Neural cell (in vitro differentiated cells): ENCODE measurements at regions not wholly inside any gene's neighbourhood (a gene's known extent, or its start where the extent isn't known, plus 50 kb on each side); places are given as distances from the start of the nearest gene placed in this dataset.

Experiments
- H2AFZ ChIP-seq: fragments of 200-600, 300-800 bp; sonication (generic), shearing (Covaris generic); 2 replicates; pipeline ENCODE4 v1.6.0; 2014; ENCODE audit warnings: low read depth, mild to moderate bottlenecking, antibody characterized with exemption, low read length, moderate library complexity
- H3F3A ChIP-seq: fragments of 200-600 bp; shearing (Covaris generic); 2 replicates; pipeline ENCODE4 v1.6.1; 2016; ENCODE audit warnings: mild to moderate bottlenecking, moderate library complexity, mixed read lengths, antibody characterized with exemption, low read length; ENCODE audit not compliant: insufficient read depth, poor library complexity, severe bottlenecking
- H3K27ac ChIP-seq: fragments of 200-600, 300-800 bp; sonication (generic), shearing (Covaris generic); 2 replicates; pipeline ENCODE4 v1.5.1; 2014; ENCODE audit warnings: mild to moderate bottlenecking, low read length, moderate library complexity
- H3K27me3 ChIP-seq: fragments of 300-800, 200-600 bp; sonication (generic), shearing (Covaris generic); 2 replicates; pipeline ENCODE4 v1.6.0; 2014; ENCODE audit warnings: mild to moderate bottlenecking, low read depth, low read length, moderate library complexity; ENCODE audit not compliant: insufficient read depth
- H3K36me3 ChIP-seq: fragments of 300-800, 200-600 bp; sonication (generic), shearing (Covaris generic); 2 replicates; pipeline ENCODE4 v1.5.1; 2014; ENCODE audit warnings: mild to moderate bottlenecking, antibody characterized with exemption, low read length, moderate library complexity; ENCODE audit not compliant: insufficient read depth
- H3K4me2 ChIP-seq: fragments of 300-800, 200-600 bp; sonication (generic), shearing (Covaris generic); 2 replicates; pipeline ENCODE4 v1.6.0; 2014; ENCODE audit warnings: mild to moderate bottlenecking, low read length
- H3K4me3 ChIP-seq: fragments of 300-800, 200-600 bp; sonication (generic), shearing (Covaris generic); 2 replicates; pipeline ENCODE4 v1.5.1; 2014; ENCODE audit warnings: mild to moderate bottlenecking, low read length, moderate library complexity
- H3K79me2 ChIP-seq: fragments of 200-600 bp; shearing (Covaris generic); replicated peaks from 2 replicates; pipeline ENCODE4 v1.6.0; 2014; ENCODE audit warnings: mild to moderate bottlenecking, low read length, moderate library complexity; ENCODE audit not compliant: insufficient read depth
- H3K9ac ChIP-seq: fragments of 300-800, 200-600 bp; sonication (generic), shearing (Covaris generic); 2 replicates; pipeline ENCODE4 v1.6.1; 2016; ENCODE audit warnings: mild to moderate bottlenecking, low read length, mixed read lengths
- H3K9me2 ChIP-seq: fragments of 200-600 bp; shearing (Covaris generic); 2 replicates; pipeline ENCODE4 v1.6.1; 2016; ENCODE audit warnings: mild to moderate bottlenecking, low read length, mixed read lengths; ENCODE audit not compliant: insufficient read depth
- H3K9me3 ChIP-seq: fragments of 200-600, 300-800 bp; sonication (generic), shearing (Covaris generic); 2 replicates; pipeline ENCODE4 v1.6.1; 2016; ENCODE audit warnings: mild to moderate bottlenecking, mixed run types, low read length, moderate library complexity, mixed read lengths
- H4K20me1 ChIP-seq: fragments of 200-600 bp; shearing (Covaris generic); 2 replicates; pipeline ENCODE4 v1.6.1; 2016; ENCODE audit warnings: mild to moderate bottlenecking, mixed run types; ENCODE audit not compliant: insufficient read depth
- CTCF ChIP-seq: fragments of 450-650 bp; IDR thresholded peaks from 2 replicates; pipeline ENCODE4 v1.5.1; 2014; ENCODE audit warnings: antibody characterized with exemption, mild to moderate bottlenecking, moderate library complexity; ENCODE audit not compliant: poor library complexity, severe bottlenecking
- EP300 ChIP-seq: fragments of 450-650 bp; conservative IDR thresholded peaks from 2 replicates; pipeline ENCODE4 v1.6.1; 2014; ENCODE audit warnings: antibody characterized with exemption, mild to moderate bottlenecking, moderate library complexity; ENCODE audit not compliant: poor library complexity, severe bottlenecking
- EZH2 ChIP-seq: fragments of 200-600, 300-800 bp; shearing (Covaris generic), sonication (generic); IDR thresholded peaks from 2 replicates; pipeline ENCODE4 v1.6.1; 2014; ENCODE audit warnings: antibody characterized with exemption, low read length, borderline replicate concordance, mild to moderate bottlenecking; ENCODE audit not compliant: insufficient read depth, poor library complexity, severe bottlenecking
- MXI1 ChIP-seq: fragments of 450-650 bp; conservative IDR thresholded peaks from 2 replicates; pipeline ENCODE4 v1.6.1; 2014; ENCODE audit warnings: antibody characterized with exemption, mild to moderate bottlenecking; ENCODE audit not compliant: poor library complexity, severe bottlenecking
- POLR2AphosphoS5 ChIP-seq: IDR thresholded peaks from 2 replicates; pipeline ENCODE4 v1.6.1; 2012
- RAD21 ChIP-seq: fragments of 450-650 bp; conservative IDR thresholded peaks from 2 replicates; pipeline ENCODE4 v1.6.1; 2014; ENCODE audit warnings: antibody characterized with exemption, mild to moderate bottlenecking, moderate library complexity
- REST ChIP-seq: IDR thresholded peaks from 2 replicates; pipeline ENCODE4 v1.6.1; 2012; ENCODE audit warnings: borderline replicate concordance
- SMC3 ChIP-seq: fragments of 450-650 bp; conservative IDR thresholded peaks from 2 replicates; pipeline ENCODE4 v1.6.1; 2014; ENCODE audit warnings: antibody characterized with exemption, mild to moderate bottlenecking, moderate library complexity; ENCODE audit not compliant: poor library complexity
- TAF1 ChIP-seq: IDR thresholded peaks from 2 replicates; pipeline ENCODE4 v1.6.1; 2012; ENCODE audit warnings: low read depth

GRCh38 chr4:63817196-63817865 is 591.9 kb downstream of the TECRL start:
- H2AFZ ChIP-seq, result no peak overlapping the region
- no peaks in the 10 kb centered on the region for H3K27me3 ChIP-seq
- H3K36me3 ChIP-seq, result no peaks in the 10 kb centered on the region
- TF ChIP-seq EZH2, result no peak
- no peak for TF ChIP-seq CTCF
- no peak for TF ChIP-seq RAD21
- no peak for TF ChIP-seq POLR2AphosphoS5
- TF ChIP-seq REST, result no peak
- TF ChIP-seq TAF1, result no peak
- no peaks in the 10 kb centered on the region for H3K79me2 ChIP-seq
- H3K27ac ChIP-seq, result no peak overlapping the region
- no peaks in the 10 kb centered on the region for H4K20me1 ChIP-seq
- no peaks in the 10 kb centered on the region for H3K9me2 ChIP-seq
- no peaks in the 10 kb centered on the region for H3K9me3 ChIP-seq
- no peak overlapping the region for H3K4me3 ChIP-seq
- no peaks in the 10 kb centered on the region for H3F3A ChIP-seq
- H3K9ac ChIP-seq, result no peak overlapping the region
- no peak overlapping the region for H3K4me2 ChIP-seq

GRCh38 chr4:63814171-63814964 is 594.9 kb downstream of the TECRL start:
- no peak overlapping the region for H3K27ac ChIP-seq
- H3K4me3 ChIP-seq, result no peak overlapping the region
- H2AFZ ChIP-seq, result no peak overlapping the region
- H3K4me2 ChIP-seq, result no peak overlapping the region
- no peaks in the 10 kb centered on the region for H3F3A ChIP-seq
- no peaks in the 10 kb centered on the region for H3K79me2 ChIP-seq
- H3K27me3 ChIP-seq, result no peaks in the 10 kb centered on the region
- H3K9me2 ChIP-seq, result no peaks in the 10 kb centered on the region
- no peak overlapping the region for H3K9ac ChIP-seq
- H4K20me1 ChIP-seq, result no peaks in the 10 kb centered on the region
- TF ChIP-seq REST (no peak), CTCF (no peak), EZH2 (no peak), RAD21 (no peak), MXI1 (no peak), SMC3 (no peak), EP300 (no peak), TAF1 (no peak), POLR2AphosphoS5 (no peak)
- no peaks in the 10 kb centered on the region for H3K36me3 ChIP-seq
- H3K9me3 ChIP-seq, result no peaks in the 10 kb centered on the region
